SKM-1 (cell line): ENCODE measurements at regions not wholly inside any gene's neighbourhood (a gene's known extent, or its start where the extent isn't known, plus 50 kb on each side); places are given as distances from the start of the nearest gene placed in this dataset.
A peak's percentile ranks its signal among the peaks of the same experiment; 100 is the strongest.
"Not testable (repeated sequence)": the region's sequence is repeated elsewhere in the genome, so short reads cannot be mapped to it uniquely, and the experiment has no call there.

Experiments
- DNase-seq: peaks from one replicate; lab custom pipeline; 2025; ENCODE audit not compliant: unreplicated experiment; lab: John Stamatoyannopoulos, UW

- DNase-seq, result no peak
Measured at GRCh38 chr6:111925296-111925695, 52.0 kb upstream of the FYN start.

GRCh38 chr6:111926731-111927302 lies 53.6 kb upstream of the FYN start:
- no peak for DNase-seq

GRCh38 chr6:111927321-111927720 lies 54.1 kb upstream of the FYN start:
- DNase-seq, result no peak

- DNase-seq, result no peak
Measured at GRCh38 chr6:111928139-111928538, 54.9 kb upstream of the FYN start.

DNA sequence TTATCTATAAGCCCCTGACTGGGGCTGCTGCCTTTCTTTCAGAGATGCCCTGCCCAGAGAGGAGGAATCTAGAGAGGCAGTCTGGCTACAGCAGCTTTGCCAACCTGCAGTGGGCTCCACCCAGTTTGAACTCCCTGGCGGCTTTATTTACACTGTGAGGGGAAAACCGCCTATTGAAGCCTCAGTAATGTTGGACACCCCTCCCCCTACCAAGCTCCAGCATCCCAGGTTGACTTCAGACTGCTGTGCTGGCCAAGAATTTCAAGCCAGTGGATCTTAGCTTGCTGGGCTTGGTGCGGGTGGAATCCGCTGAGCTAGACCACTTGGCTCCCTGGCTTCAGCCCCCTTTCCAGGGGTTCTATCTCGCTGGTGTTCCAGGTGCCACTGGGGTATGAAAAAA lies 61.4 kb upstream of the FYN start:
- not testable (repeated sequence) for DNase-seq

GRCh38 chr6:111936718-111937117 lies 63.5 kb upstream of the FYN start:
- no peak for DNase-seq

DNA sequence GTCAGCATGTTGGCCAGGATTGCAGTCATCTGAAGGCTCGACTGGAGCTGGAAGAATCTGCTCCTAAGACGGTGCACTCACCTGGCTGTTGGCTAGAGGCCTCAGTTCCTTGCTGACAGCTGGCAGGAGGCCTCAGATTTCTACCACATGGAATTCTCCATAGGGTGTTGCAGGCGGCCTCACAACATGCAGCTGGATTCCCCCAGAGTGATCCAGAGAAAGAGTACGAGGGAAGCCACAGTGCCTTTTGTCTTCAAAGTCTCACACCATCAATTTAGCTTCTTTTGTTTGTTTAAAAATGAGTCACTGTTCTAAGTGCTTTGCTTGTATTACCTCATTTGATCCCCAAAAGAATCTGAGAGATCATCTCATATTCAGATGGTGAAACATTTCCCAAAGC lies 65.5 kb upstream of the FYN start:
- no peak for DNase-seq

DNA sequence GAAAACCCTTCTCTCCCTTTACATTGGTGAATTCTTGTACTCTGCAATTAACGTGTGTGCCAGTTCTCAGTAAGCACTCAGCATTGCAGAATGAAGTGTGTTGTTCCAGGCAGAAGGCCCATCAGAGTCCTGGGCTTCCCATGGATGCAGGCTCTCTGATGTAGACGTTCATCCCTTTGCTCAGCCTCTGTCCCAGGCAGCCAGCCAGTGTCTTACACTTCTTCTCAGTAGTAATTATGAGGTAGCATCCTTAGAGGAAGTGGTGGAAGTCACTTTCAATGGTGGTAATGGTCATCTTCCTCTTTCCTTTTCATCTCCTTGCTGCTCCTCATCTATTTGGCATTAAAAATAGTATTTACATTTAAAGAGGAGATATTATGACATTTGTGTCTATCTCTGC lies 66.7 kb upstream of the FYN start:
- peak; percentile 55 for DNase-seq

- no peak for DNase-seq
Measured at GRCh38 chr6:111940801-111941200, 67.5 kb upstream of the FYN start.

GRCh38 chr6:111941686-111942330 lies 68.6 kb upstream of the FYN start:
- no peak for DNase-seq

GRCh38 chr6:111942561-111942960 lies 69.3 kb upstream of the FYN start:
- no peak for DNase-seq

- no peak for DNase-seq
Measured at GRCh38 chr6:111943266-111943665, 70.0 kb upstream of the FYN start.

- no peak for DNase-seq
Measured at GRCh38 chr6:111943726-111944125, 70.5 kb upstream of the FYN start.

DNA sequence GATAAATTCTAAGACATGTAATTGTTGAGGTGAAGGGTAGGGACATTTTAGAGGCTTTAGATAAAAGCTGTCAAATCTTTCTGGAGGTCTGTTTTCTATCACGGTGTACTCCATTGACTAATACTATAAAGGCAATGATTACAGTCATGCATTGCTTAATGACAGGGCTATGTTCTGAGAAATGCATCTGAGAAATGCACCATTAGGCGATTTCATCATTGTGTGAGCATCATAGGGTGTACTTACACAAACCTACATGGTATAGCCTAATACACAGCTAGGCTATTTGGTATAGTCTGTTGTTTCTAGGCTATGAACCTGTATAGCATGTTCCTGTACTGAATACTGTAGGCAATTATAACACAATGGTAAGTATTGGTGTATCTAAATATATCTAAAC lies 71.3 kb upstream of the FYN start:
- DNase-seq, result no peak

DNA sequence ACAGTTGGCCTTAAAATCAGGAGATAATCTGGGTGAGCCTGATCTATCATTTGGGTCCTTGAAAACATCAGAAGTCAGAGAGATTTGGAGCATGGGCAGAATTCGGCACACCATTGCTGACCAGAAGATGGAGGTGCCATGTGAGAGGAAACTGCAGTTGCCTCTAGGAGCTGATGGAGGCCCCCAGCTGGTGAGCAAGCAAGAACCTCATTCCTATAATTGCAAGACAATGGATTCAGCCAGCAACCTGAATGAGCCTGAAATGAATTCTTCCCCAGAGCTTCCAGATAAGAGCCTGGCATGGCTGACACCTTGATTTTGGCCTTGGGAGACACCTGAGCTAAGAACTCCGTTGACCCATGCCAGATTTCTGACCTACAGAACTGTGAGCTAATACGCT lies 76.3 kb upstream of the FYN start:
- no peak for DNase-seq

- not testable (repeated sequence) for DNase-seq
Measured at GRCh38 chr6:111949984-111950383, 76.7 kb upstream of the FYN start.

- DNase-seq, result no peak
Measured at GRCh38 chr6:111950661-111951496, 77.6 kb upstream of the FYN start.

GRCh38 chr6:111951497-111952085 lies 78.3 kb upstream of the FYN start:
- no peak for DNase-seq

- no peak for DNase-seq
Measured at GRCh38 chr6:111952274-111952673, 79.0 kb upstream of the FYN start.

DNA sequence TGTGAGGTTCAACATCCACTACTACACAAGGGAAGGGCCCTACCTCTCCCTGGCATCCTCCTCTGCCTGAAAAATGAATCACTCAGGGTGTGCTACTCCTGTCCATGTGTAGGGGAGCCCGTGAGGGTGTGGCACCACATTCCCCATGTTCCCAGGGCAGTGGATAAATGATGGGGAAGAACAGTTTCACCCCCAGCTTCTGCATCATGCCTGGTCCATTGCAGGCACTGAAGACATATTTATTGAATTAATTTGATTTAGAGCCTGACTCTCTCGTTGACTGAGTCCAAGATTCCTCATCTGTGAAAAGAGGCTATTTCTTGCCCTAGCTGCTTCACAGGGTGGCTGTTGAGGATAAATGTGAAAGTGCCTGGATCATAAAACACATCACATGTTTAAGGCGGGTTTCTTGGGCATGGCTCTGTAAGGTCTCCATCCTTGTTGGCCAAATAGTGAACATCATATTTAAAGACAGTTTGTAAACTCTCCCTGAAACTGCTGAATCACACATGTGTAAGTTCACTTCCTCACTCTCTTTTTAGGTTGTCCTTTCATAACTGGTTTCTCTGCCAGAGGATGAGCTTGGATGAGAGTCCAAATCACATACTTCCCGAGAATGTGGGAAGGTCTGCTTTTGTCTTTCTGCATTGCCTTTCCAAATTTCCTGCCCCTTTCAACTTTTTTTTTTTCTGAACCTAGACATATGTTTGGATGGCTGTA lies 79.7 kb upstream of the FYN start:
- DNase-seq, result peak; percentile 15

DNA sequence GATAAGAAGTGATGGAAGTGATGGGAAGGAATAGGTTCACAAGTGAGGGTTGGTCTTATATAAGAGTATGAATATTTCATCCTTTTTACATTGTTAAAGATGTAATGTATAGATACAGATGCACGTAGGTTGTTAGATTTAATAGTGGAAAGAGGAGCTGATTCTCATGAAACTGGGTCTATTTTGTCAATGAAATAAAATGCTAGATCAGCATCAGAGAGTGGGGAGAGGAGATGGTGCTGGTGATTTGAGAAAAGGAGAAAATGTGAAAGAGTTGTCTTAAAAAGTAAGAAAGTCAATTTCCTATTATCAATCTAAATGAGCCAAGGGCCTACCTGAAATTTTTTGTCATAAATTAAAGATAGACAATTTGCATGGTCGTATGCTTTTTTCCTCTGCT lies 82.8 kb upstream of the FYN start:
- no peak for DNase-seq
